ENCODE measurements at regions not wholly inside any gene's neighbourhood (a gene's known extent, or its start where the extent isn't known, plus 50 kb on each side); places are given as distances from the start of the nearest gene placed in this dataset.

DNA sequence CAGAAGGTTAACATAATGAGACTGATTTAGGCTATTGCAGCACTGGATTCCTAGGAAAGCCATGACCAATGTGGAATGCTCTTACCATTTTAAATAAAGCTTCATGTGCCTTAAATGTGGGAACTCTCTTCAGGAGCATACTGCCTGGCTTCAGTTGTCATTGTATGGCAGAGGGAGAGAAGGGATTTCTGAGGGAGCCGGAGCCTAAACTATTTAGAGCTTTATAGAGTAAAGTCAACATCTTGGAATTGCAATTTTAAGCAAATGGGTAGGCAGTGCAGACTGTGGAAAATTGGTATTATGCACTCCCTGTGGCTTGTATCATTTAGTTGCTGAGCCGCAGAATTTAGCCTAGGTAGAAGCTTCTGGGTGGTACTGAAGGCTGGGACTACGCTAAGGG is 2041.4 kb downstream of the PCDH9 start:
- TF ChIP-seq, protein P1, sequence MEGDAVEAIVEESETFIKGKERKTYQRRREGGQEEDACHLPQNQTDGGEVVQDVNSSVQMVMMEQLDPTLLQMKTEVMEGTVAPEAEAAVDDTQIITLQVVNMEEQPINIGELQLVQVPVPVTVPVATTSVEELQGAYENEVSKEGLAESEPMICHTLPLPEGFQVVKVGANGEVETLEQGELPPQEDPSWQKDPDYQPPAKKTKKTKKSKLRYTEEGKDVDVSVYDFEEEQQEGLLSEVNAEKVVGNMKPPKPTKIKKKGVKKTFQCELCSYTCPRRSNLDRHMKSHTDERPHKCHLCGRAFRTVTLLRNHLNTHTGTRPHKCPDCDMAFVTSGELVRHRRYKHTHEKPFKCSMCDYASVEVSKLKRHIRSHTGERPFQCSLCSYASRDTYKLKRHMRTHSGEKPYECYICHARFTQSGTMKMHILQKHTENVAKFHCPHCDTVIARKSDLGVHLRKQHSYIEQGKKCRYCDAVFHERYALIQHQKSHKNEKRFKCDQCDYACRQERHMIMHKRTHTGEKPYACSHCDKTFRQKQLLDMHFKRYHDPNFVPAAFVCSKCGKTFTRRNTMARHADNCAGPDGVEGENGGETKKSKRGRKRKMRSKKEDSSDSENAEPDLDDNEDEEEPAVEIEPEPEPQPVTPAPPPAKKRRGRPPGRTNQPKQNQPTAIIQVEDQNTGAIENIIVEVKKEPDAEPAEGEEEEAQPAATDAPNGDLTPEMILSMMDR (IDR thresholded peaks at IDR 0.05; ENCODE audit: low read length) = no peak
- no peak for TF ChIP-seq EZH2 (optimal IDR thresholded peaks at IDR 0.05; ENCODE audit: low read depth, low read length)
- TF ChIP-seq EZH2phosphoT487 (IDR thresholded peaks at IDR 0.05; ENCODE audit: low read length) = no peak

Measured in MM.1S (cell line).